PFSK-1 (cell line): ENCODE measurements at regions not wholly inside any gene's neighbourhood (a gene's known extent, or its start where the extent isn't known, plus 50 kb on each side); places are given as distances from the start of the nearest gene placed in this dataset.

Source experiments
- FOXP2 ChIP-seq: optimal IDR thresholded peaks from 2 replicates; pipeline ENCODE3; 2011; ENCODE audit warnings: borderline replicate concordance, control low read depth, inconsistent platforms; ENCODE audit not compliant: insufficient read depth; ENCODE audit errors: extremely low read length, extremely low read depth
- POLR2AphosphoS5 ChIP-seq: IDR thresholded peaks from 2 replicates; pipeline ENCODE4 v1.6.1; 2012; ENCODE audit warnings: low read depth, mild to moderate bottlenecking, control low read depth, low read length, moderate library complexity
- REST ChIP-seq, 2 experiments: IDR thresholded peaks; 2 replicates each; pipeline versions ENCODE4 v1.6.1 to v1.8.0; 2011 to 2012; ENCODE audit warnings: low read depth in 2 of 2, low read length in 2 of 2, control low read depth in 1 of 2, inconsistent platforms in 1 of 2, mild to moderate bottlenecking in 1 of 2, moderate library complexity in 1 of 2; ENCODE audit not compliant: insufficient read depth in 1 of 2

- TF ChIP-seq POLR2AphosphoS5 (no peak), REST (IDR thresholded peaks at IDR 0.05; ENCODE audit: insufficient read depth in 1 of 2, low read depth in 2 of 2, low read length in 2 of 2) (no peak), FOXP2 (no peak)
Observed at GRCh38 chr1:56370513-56370912, 208.8 kb downstream of the PLPP3 start.
